HG03457 (cell line): ENCODE measurements at regions not wholly inside any gene's neighbourhood (a gene's known extent, or its start where the extent isn't known, plus 50 kb on each side); places are given as distances from the start of the nearest gene placed in this dataset.
"Not testable (repeated sequence)": the region's sequence is repeated elsewhere in the genome, so short reads cannot be mapped to it uniquely, and the experiment has no call there.

Experiments used
- ATAC-seq: cut with Tn5 transposase; IDR thresholded peaks from one replicate; pipeline ENCODE4 v1.9.1; 2021; ENCODE audit warnings: moderate number of reproducible peaks; ENCODE audit not compliant: unreplicated experiment

- no peak for ATAC-seq
Measured at GRCh38 chr9:32067261-32067660, 317.2 kb upstream of the ACO1 start.

DNA sequence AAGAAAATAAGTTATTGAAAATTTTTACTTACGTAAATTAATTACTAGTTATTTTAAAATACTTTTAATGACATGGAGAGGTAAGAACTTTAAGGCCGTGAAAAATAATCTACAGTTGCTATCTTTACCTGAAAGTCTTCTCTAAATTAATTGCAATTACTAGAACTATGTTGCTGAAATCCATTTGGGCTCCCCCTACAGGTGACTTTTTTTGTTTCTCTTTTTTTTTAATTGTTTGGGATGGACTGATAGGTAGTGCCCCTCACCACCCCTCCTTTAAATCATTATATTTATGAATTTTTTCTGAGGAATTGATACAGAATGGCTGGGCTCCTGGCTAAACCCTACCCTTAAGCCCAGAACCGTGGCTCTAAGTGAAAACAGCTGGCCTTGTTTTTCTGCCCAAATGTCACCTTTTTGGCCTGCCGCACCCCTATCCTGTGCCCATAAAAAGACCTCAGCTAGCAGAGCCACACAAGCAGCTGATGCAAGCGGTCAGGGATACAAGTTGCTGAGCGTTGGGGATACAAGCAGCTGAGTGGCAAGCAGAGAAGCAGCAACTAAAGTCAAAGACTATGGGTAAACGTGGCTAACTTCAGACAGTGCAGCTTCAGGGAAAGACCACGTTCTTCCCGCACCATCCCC, 315.2 kb upstream of the ACO1 start:
- ATAC-seq: no peak

DNA sequence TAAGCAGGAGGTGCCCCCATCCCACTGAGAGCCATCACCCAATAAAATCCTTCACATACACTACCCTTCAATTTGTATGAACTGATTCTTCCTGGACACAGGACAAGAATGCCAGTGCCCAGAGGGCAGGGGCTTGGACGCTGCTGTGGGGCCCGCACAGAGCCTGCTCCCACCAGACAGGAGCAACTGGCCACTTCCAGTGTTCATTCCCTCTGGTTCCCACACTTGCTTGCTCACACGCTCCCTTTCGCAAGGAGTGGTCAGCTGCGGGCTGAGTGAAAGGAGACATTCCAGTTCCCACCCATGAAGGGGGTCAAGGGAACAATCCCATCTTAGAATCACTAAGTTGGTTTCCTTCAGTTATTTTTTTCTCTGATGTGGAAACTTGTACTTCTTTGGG, 314.5 kb upstream of the ACO1 start:
- ATAC-seq: no peak

DNA sequence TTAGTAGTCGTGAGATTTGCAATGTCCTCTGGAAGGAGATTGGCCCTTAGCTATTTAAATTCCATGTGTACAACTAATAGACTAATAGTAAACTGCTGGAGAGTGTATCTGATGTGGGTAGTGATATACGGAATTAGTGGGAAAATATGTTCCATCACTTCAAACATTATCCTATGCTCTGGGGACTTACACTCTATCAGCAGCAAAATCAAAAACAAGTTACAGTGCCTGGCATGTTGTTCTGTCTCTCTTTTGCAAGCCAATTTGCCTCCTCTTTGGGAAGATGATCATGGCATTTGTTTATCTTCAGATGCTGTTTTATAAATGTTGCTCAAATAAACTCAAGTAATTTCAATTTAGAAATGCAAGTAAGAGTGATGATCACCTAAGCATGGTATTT, 311.9 kb upstream of the ACO1 start:
- no peak for ATAC-seq

- ATAC-seq: no peak
Measured at GRCh38 chr9:32092031-32092430, 292.4 kb upstream of the ACO1 start.

DNA sequence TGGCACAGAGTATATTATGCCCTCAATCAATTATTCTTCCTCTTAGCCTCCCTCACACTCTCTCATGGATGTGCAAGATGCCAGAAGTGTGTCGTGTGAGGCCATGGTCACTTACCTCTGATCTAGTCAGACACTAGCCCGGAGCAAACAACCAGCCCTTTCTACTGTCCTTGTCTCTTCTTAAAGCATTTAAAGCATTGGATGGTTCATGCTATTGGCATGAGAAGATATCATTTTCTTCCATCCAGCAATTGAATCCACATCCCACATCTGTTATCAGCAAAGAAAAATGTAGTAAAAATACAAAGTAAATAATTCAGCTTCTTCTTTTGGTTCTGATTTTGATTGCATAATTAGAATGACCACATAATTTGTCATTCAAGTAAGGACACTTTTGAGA, 267.2 kb upstream of the ACO1 start:
- no peak for ATAC-seq

DNA sequence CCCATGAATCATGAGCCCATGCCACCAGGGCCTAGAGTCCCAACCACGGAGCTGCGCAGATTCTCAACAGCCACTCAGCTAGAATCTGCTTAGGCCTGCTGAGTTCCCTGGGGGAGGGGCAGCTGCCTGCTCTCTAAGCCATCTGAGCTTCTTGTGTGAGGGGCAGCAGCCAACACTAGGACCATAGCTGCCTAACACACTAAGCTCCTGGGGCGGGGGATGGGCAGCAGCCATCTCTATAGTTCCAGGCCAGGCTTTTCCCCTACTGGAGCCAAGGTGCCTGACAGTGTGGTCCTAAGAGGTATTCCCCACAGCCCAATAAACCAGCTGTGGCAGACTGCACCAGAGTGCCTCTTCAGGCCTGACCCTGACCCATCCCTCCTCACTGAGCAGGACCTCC, 255.9 kb upstream of the ACO1 start:
- no peak for ATAC-seq

- ATAC-seq: not testable (repeated sequence)
Measured at GRCh38 chr9:32130709-32131108, 253.7 kb upstream of the ACO1 start.

DNA sequence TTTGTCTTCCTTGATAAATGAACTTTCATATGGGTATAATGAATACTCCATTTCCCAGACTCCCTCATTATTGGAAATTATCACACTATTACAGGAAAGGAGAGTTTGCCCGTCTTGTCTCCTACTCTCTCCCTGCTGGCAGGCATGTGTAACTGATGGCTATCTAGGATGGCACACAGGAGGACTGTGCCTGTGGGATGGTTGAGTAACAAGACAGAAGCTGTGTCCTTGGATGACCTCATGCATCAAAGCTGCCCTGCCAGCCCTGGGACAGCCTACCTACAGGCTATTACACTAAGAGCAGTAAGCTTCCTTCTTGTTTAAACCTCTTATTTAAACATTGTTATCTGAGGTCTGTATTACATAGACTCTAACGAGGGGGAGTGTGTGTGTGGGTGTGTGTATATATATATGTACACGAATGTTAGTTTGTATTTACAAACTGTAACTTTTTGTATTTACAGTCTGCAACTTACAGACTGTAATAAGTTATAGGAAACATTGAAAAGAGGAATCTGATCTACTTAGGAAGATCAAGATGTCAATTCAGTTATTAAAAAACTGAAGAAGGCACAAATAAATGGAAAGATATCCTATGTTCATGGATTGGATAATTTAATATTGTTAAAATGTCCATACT, 247.6 kb upstream of the ACO1 start:
- no peak for ATAC-seq

DNA sequence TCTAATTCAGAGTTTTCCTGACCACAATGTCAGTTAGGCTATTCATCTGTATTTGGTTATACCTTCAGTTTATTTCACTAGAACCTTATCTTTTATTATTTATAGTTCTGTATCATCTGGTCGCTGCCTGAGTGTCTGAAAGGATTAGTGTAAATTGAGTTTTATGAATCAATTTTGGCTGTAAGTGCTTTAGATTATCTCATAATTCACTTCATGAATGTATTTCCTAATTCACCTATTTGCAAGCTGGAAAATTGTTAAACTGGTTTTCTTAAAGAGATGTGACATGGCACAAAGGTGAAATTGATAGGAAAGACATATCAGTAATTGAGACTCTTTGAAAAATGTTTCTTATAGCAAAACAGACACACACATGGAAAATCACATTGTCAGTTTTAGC, 242.4 kb upstream of the ACO1 start:
- ATAC-seq: no peak

DNA sequence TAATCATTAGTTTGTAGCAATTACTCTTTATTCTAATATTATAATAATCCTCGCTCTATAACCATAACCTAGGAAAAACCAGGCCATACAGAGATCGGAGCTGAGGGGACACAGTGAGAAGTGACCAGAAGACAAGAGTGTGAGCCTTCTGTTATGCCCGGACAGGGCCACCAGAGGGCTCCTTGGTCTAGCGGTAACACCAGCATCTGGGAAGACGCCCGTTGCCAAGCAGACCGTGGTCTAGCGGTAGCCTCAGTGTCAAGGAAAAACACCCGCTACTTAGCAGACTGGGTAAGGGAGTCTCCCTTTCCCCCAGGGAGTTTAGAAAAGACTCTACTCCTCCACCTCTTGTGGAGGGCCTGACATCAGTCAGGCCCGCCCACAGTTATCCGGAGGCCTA, 235.9 kb upstream of the ACO1 start:
- not testable (repeated sequence) for ATAC-seq

GRCh38 chr9:32161209-32161608, 223.2 kb upstream of the ACO1 start:
- no peak for ATAC-seq

GRCh38 chr9:32161720-32162119, 222.7 kb upstream of the ACO1 start:
- ATAC-seq: no peak

DNA sequence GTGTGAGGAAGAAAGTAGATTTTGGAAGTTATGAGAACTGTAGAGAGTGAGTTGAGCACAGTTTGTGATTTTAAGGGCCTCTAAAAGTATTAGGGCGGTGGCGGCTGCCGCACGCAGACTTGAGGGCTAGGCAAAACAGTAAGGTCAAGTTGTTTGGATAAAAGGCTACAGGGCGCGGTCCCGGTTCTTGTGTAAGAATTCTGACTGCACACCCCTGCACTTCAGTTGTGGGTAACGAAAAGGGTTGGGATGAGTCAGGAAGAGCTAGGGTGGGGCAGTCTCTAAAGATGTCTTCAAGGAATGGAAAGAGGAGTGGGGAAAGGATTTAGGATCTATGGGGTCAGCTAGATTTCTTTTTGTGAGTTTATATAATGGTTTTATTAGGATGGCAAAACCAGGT, 218.1 kb upstream of the ACO1 start:
- not testable (repeated sequence) for ATAC-seq

GRCh38 chr9:32171339-32171738, 213.1 kb upstream of the ACO1 start:
- ATAC-seq: no peak

- no peak for ATAC-seq
Measured at GRCh38 chr9:32172256-32172655, 212.2 kb upstream of the ACO1 start.

DNA sequence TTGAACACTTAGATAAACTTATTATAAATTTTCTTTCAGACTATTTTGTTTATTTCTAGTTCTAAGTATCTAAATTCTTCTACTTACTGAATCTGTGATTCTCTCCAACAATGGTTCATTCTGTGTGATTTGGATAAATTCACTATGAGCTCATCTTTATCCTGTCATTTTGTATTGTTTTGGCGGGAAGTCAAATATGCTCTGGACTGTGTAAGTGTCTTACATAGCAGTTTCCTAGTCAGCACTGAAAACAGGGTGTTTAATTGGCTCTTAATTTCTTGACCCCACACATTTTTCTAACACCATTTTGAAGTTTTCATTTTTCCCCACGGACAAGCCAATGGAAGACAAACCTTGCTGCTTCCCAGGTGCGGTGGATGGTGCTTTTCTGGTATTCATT, 207.0 kb upstream of the ACO1 start:
- no peak for ATAC-seq

GRCh38 chr9:32180597-32180996, 203.8 kb upstream of the ACO1 start:
- no peak for ATAC-seq

GRCh38 chr9:32200241-32200640, 184.2 kb upstream of the ACO1 start:
- ATAC-seq: no peak

GRCh38 chr9:32200896-32201295, 183.5 kb upstream of the ACO1 start:
- no peak for ATAC-seq

DNA sequence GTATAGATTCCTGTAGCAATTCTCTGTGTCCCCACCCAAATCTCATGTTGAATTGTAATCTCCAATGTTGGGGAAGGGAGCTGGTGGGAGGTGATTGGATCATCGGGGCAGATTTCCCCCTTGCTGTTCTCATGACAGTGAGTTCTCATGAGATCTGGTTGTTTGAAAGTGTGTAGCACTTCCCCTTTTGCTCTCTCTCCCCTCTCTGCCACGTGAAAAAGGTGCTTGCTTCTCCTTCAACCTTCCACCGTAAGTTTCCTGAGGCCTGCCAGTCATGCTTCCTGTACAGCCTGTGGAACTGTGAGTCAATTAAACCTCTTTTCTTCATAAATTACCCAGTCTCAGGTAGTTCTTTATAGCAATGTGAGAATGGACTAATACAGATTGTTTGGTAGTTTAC, 175.3 kb upstream of the ACO1 start:
- not testable (repeated sequence) for ATAC-seq

- peak; percentile 100 for ATAC-seq
Measured at GRCh38 chr9:32218100-32218767, 166.2 kb upstream of the ACO1 start.
